ENCODE measurements at regions not wholly inside any gene's neighbourhood (a gene's known extent, or its start where the extent isn't known, plus 50 kb on each side); places are given as distances from the start of the nearest gene placed in this dataset.

- ChIA-PET POLR2A (no interaction called here), CTCF (no interaction called here)
- Histone ChIP-seq H3K36me3 (ENCODE audit: control insufficient read depth in 2 of 2, insufficient read depth in 1 of 2, low read length in 2 of 2) (no peaks in the 10 kb centered on the region), H3K4me3 (ENCODE audit: low read depth, low read length) (no peak overlapping the region), H3K4me1 (ENCODE audit: control insufficient read depth, insufficient read depth, low read length) (no peaks in the 10 kb centered on the region), H3K27ac (ENCODE audit: extremely low read depth, low read depth, low read length) (no peak overlapping the region), H3K9me3 (ENCODE audit: control insufficient read depth, insufficient read depth, low read depth, low read length) (no peaks in the 10 kb centered on the region)
- TF ChIP-seq ZNF133 (tag by site-specific recombination; IDR thresholded peaks at IDR 0.05) (no peak), MEIS1 (CRISPR knock-in tag; IDR thresholded peaks at IDR 0.05; ENCODE audit: borderline replicate concordance) (no peak), ZNF26 (tag by site-specific recombination; IDR thresholded peaks at IDR 0.05) (no peak), ZNF670 (tag by site-specific recombination; IDR thresholded peaks at IDR 0.05; ENCODE audit: low read depth) (no peak), ZNF18 (tag by site-specific recombination; IDR thresholded peaks at IDR 0.05) (no peak), ZBTB10 (tag by site-specific recombination; IDR thresholded peaks at IDR 0.05) (no peak), GLIS2 (tag by site-specific recombination; IDR thresholded peaks at IDR 0.05) (no peak), ZNF843 (tag by site-specific recombination; IDR thresholded peaks at IDR 0.05) (no peak), ZNF311 (tag by site-specific recombination; IDR thresholded peaks at IDR 0.05; ENCODE audit: borderline replicate concordance) (no peak), ZNF707 (tag by site-specific recombination; IDR thresholded peaks at IDR 0.05) (no peak)
Measured at GRCh38 chr1:239067058-239067457, 319.3 kb upstream of the CHRM3 start.

- POLR2A ChIA-PET: no interaction called here
- Histone ChIP-seq H3K36me3 (ENCODE audit: control insufficient read depth in 2 of 2, insufficient read depth in 1 of 2, low read length in 2 of 2) (no peaks in the 10 kb centered on the region), H3K4me3 (ENCODE audit: low read depth, low read length) (no peak overlapping the region), H3K9me3 (ENCODE audit: control insufficient read depth, insufficient read depth, low read depth, low read length) (no peaks in the 10 kb centered on the region), H3K27ac (ENCODE audit: extremely low read depth, low read depth, low read length) (no peak overlapping the region), H3K4me1 (ENCODE audit: control insufficient read depth, insufficient read depth, low read length) (no peaks in the 10 kb centered on the region)
- no peak for TF ChIP-seq SP2 (tag by site-specific recombination; IDR thresholded peaks at IDR 0.05)
- no peak for TF ChIP-seq ZNF335 (tag by site-specific recombination; conservative IDR thresholded peaks at IDR 0.05)
- no peak for TF ChIP-seq ZNF211 (tag by site-specific recombination; IDR thresholded peaks at IDR 0.05; ENCODE audit: low read depth)
- no peak for TF ChIP-seq PRDM10 (tag by site-specific recombination; IDR thresholded peaks at IDR 0.05)
- TF ChIP-seq ZNF24 (tag by site-specific recombination; IDR thresholded peaks at IDR 0.05): no peak
- TF ChIP-seq SP3 (tag by site-specific recombination; IDR thresholded peaks at IDR 0.05): no peak
- TF ChIP-seq ZNF394 (tag by site-specific recombination; IDR thresholded peaks at IDR 0.05; ENCODE audit: borderline replicate concordance): no peak
- no peak for TF ChIP-seq ZFP69B (tag by site-specific recombination; IDR thresholded peaks at IDR 0.05)
- no peak for TF ChIP-seq ZBTB17 (tag by site-specific recombination; IDR thresholded peaks at IDR 0.05)
- TF ChIP-seq CTCF (tag by site-specific recombination; IDR thresholded peaks at IDR 0.05): no peak
- TF ChIP-seq ZNF707 (tag by site-specific recombination; IDR thresholded peaks at IDR 0.05): no peak
- no peak for TF ChIP-seq ZIC2 (tag by site-specific recombination; IDR thresholded peaks at IDR 0.05)
- no peak for TF ChIP-seq IKZF3 (tag by site-specific recombination; IDR thresholded peaks at IDR 0.05)
- TF ChIP-seq ZNF2 (tag by site-specific recombination; IDR thresholded peaks at IDR 0.05): no peak
- no peak for TF ChIP-seq ZNF248 (tag by site-specific recombination; IDR thresholded peaks at IDR 0.05)
- no peak for TF ChIP-seq ZNF777 (tag by site-specific recombination; IDR thresholded peaks at IDR 0.05; ENCODE audit: borderline replicate concordance)
- CTCF ChIA-PET: no interaction called here
Measured at GRCh38 chr1:239061770-239062169, 324.6 kb upstream of the CHRM3 start.
